NCI-H2227 treated with DMSO at 0.1 percent for 48 hours (cell line): ENCODE measurements at regions not wholly inside any gene's neighbourhood (a gene's known extent, or its start where the extent isn't known, plus 50 kb on each side); places are given as distances from the start of the nearest gene placed in this dataset.
"Not testable (repeated sequence)": the region's sequence is repeated elsewhere in the genome, so short reads cannot be mapped to it uniquely, and the experiment has no call there.

Source experiments
- DNase-seq: peaks from one replicate; lab custom pipeline; 2025; lab: John Stamatoyannopoulos, UW

DNA sequence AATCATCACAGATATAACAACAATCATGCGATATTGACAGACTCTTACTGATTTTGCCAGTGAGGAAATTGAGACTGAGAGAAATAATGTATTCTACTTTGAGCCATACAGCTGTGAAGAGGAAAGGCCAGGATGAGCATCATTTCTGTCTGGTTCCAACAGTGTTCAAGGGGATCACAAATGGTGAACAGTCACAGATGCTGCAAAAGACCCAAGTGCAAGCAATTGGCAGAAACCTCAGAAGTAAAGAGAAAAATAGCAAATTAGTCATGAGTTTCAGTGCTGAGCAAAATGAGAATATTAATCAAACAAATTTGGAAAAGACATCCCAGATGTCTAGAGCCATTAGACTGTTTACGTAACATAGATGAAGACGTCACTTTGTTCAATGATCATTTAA is 114.1 kb downstream of the RAB38 start:
- DNase-seq: no peak

DNA sequence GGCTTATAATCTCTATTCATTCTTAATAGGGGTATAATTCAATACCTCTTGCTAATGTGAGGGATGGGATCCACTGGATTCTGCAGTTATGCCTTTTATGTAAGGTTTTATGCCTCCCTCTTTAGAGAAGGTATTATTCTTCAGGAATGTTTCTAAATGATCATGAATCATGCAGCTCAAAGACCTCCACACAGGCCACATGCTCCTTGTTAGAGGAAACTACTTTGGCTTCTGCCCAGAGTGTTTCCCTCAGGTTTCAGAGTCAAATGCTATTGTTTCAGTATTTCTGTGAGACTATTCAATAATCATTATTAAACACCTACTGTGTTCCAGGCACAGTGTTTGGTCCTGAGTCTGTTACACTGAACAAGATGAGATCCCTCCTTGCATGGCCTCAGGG is 115.9 kb downstream of the RAB38 start:
- no peak for DNase-seq

DNA sequence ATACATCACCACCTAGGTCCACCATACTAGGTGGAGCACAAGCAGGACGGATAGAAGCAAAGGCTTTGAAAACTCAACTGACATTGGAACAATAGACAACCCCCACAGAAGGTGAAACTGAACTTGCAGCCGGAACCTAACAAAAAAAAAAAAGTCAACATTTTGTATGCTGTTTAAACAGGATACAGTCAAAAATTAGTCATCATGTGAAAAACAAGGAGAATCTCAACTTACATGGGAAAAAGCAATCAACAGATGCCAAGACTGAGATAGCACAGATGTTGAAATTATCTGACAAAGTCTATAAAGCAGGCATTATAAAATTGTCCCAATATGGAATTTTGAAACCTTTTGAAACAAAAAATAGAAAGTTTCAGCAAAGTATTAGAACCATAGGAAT is 123.8 kb downstream of the RAB38 start:
- no peak for DNase-seq

DNA sequence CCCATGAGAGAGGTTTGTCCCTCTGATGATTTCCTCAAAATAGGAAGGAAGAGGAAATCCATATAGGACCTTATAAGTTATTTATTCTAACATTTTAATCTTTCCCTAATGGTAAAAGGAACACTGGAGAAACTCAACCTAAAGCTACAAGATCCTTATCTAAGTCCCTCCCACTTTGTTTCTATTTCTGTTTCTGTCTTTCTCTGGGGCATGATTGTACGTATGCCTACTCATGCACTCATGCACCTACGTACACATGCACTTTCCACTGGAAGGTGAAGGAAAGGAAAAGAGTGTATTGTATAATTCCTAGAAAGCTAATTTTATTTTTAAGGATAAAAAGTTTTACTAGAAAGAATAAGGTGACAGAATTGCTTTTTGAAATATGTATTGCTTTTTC is 125.0 kb downstream of the RAB38 start:
- DNase-seq: no peak

DNA sequence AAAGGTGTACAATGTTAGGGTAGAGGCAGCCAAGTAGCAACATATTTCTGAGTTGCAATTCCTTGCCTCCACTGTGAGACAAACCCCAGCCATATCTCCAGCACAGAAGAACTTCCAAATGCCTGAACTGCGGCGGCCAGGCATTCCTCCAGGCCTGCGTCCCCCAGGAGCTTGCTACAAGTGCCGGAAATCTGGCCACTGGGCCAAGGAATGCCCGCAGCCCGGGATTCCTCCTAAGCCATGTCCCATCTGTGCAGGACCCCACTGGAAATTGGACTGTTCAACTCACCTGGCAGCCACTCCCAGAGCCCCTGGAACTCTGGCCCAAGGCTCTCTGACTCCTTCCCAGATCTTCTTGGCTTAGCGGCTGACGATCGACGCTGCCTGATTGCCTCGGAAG is 130.0 kb downstream of the RAB38 start:
- not testable (repeated sequence) for DNase-seq

DNA sequence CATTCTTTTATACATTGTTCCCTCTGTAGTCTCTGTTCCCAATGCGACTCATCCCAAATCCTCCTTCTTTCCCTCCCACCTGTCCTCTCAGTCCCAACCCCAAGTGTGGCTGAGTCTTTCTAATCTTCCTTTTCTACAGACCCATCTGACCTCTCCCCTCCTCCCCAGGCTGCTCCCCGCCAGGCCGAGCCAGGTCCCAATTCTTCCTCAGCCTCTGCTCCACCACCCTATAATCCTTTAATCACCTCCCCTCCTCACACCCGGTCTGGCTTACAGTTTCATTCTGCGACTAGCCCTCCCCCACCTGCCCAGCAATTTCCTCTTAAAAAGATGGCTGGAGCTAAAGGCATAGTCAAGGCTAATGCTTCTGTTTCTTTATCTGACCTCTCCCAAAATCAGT is 130.6 kb downstream of the RAB38 start:
- not testable (repeated sequence) for DNase-seq

DNA sequence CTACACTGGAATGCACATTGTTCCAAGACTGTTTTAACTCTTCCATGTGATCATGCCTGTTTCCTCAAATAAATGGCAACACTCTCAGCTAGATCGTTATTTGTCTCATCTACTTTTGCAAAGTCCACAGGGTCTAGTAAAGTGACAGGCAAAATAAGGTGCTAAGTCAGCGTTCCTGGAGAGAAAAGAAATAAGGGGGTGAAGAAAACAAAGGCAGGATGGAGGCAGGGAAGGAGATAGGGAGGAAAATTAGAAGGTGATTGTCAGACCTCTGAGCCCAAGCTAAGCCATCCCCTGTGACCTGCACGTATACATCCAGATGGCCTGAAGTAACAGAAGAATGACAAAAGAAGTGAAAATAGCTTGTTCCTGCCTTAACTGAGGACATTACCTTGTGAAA is 132.1 kb downstream of the RAB38 start:
- DNase-seq: no peak

DNA sequence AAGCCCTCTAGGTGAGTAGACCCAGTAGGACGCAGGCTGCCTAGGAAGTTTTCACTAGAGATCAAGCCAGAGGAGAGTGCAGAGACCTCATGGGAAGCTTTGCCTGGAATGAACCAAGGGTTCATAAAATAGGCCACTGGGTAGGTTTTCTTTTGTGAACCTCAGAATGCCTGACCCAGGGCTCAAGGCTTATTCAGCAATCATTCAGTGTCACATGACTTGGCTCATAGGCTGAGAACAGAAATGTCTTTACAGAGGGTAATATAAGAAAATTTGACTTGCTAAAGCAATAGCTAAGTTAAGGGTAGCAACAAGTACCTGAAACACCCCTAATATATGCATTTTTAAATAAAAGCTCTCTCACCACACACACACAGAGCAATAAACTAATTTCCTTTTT is 132.6 kb downstream of the RAB38 start:
- no peak for DNase-seq

DNA sequence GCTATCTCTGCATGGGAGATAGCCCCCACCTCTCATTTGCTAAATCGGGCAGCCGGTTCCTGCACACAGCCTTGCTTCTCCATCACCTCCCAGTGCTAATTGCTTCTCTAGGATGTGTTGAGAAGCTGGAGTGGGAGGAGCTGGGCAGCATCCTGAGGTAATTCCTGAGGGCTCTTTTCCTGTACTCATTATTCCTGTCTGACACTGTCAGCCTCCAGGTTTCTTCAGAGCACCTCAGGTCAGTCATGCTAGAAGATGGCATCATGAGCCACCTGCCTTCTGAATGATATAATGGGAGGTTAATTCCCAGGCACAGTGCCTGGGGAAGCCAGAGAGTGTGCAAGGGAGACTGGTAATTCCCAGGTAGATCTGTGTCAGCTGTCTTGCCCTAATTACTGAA is 133.0 kb downstream of the RAB38 start:
- DNase-seq: no peak

DNA sequence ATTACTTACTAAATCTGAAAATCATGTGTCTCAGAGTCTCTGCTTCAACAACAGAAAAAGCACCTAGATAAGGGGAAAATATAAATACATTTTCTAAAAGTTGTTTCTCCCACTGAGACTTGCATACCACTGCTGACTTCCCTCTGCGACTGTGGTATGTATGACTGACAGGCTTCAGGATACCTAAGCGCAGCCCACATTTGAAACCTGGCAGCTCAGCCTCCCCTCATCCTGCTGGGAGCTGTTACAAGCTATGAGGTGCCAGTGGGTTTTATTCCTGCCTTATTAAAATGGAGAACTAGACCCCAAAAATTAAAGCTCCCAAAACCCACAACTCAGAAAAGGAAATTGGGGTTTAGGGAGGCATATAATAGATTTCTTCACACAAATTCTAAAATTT is 133.6 kb downstream of the RAB38 start:
- DNase-seq: no peak

DNA sequence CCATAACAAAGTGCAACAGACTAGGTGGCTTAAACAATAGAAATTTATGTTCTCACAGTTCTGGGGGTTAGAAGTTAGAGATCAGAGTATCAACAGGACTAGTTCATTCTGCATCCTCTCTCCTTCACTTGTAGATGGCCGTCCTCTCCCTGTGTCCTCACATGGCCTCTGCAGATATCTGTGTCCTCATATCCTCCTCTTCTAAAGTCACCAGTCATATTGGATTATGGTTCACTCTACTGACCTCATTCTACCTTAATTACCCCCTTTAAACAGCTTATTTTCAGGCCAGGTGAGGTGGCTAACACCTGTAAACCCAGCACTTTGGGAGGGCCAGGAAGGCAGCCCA is 135.1 kb downstream of the RAB38 start:
- DNase-seq: no peak

DNA sequence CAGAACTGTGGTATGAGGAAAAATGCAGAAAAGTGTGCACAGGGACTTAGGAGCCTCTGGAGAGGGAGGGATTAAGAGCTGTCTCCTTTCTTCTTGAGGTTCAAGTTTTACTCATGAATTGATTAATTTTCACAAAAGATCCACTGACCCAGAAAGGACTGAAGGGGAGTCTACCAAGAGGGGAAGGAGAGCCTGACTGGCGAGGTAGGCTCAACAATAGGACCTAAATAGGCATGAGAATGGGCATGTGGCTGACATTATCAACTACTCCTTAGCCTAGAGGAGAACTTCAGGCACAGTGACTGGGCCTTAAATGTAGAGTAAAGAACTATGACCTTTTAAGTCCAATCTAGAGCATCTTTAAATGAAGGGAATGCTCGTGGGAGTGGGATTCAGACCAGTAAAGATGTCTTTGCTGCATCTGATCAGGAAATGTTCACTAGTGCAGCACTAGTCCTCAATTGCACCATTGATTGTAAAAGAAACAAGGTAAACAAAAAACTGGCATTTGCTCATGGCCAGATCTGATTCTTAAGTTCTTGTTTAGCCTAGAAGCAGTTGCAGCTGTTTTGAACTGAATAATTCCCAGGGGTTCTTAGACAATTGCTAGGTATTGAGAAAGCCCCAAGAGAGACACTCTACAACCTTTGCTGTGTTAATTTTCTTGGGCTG is 135.6 kb downstream of the RAB38 start:
- no peak for DNase-seq

DNA sequence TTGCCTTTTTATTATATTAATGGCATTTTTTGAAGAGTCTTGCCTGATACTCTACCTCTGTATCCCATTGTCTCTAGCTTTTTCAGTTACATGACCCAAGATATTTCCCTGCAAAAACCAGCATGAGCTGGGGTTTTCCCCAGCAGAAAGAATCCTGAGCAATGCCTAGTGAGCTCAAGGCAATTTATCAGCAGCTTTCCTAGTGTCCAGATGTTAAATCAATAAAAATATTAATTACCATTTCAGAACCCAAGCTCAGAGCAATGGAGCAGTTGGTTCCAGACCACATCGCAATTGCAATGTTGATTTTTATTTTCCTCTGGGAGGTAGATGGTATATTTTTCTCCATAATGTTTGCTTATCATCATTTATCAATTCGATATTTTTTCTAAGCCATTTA is 137.2 kb downstream of the RAB38 start:
- no peak for DNase-seq

DNA sequence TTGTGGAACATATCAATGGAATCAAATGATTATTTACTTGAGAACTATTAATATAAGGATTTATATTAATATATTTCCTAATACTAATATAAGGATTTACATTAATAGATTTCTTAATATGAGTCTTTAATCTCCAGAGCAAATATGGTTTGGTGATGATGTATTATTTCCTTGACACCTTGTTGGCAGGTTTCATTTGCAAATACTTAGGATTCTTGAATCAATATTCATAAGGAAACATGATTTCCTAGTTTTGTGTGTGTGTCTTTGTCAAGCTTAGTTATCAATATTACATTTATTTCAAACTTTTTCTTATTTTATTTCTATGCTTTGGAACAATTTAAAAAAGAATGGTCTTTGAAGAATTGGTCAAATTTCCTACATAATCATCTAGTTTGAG is 138.5 kb downstream of the RAB38 start:
- no peak for DNase-seq

DNA sequence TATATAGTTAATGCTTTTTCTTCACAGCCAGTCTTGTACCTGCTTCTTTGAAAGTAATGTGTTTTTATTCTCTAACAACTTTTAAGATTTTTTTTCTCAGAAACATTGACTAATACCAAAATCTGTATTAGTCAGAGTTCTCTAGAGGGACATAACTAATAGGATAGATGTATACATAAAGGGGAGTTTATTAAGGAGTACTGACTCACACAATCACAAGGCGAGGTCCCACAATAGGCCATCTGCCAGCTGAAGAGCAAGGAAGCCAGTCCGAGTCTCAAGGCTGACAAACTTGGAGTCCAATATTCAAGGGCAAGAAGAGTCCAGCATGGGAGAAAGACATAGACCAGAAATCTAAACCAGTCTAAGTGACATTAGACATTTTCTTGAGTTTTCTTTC is 140.0 kb downstream of the RAB38 start:
- no peak for DNase-seq

DNA sequence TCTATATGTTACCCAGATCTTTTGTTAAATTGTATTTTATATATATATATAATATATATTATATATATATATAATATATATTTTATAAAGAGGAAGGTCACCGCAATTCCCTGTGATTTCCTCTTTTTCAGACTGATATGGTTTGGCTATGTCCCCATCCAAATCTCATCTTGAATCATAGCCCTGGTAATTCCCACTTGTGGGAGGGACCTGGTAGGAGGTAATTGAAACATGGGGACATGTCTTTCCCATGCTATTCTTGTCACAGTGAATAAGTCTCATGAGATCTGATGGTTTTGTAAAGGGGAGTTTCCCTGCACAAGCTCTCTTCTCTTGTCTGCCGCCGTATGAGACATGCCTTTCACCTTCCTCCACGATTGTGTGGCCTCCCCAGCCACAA is 157.6 kb downstream of the RAB38 start:
- DNase-seq: no peak

DNA sequence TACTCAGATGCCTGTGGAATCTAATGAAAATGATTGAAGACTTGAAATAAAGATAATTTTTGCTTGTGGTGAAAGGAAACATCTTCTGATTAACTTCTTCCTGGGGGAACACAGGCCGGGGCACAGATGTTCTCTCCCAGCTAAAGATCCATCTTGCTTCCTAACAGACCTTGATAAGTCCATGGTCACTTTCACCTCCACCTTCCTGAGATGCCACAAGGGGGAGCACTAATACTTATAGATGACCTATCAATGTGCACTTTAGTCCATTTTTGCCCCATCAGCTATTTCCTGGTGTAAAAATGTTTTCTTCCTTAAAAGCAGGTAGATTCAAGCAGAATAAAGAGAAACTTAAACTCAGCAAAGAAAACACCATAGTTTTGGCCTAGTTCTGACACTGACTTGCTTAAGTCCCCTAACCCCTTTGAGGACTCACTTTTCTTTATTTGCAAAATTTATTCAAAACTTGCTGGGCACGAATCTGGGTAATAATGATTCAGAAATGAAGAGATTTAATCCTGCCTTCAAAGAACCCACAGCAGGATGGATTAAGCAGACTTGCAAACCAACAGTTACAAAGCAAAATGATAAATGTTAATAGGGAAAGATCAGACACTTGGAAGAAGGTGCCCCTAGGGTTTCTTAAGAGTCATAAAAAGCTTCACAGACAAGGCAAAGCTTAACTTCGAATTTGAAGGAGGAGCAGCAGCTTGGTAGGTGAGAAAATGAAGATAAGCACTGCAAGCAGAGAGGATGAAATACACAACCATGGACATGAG is 158.7 kb downstream of the RAB38 start:
- no peak for DNase-seq

DNA sequence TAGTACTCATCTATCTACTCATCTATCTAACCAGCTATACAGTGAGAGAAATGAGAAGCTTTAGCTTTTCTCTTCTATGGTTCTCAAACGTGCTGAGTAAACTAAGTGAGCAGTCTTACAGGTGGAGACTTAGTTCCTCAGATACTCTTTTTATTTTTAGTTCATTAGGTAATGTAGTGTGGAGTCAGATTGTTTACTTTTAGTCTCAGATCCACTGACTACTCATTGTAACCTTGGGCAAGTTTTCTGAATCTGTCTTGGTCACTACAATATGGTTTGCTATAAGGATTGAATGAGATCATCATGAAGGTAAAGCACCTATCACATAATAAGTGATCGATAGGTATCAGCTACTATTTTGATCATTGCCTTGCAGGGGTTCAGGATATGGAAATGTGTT is 160.1 kb downstream of the RAB38 start:
- no peak for DNase-seq

DNA sequence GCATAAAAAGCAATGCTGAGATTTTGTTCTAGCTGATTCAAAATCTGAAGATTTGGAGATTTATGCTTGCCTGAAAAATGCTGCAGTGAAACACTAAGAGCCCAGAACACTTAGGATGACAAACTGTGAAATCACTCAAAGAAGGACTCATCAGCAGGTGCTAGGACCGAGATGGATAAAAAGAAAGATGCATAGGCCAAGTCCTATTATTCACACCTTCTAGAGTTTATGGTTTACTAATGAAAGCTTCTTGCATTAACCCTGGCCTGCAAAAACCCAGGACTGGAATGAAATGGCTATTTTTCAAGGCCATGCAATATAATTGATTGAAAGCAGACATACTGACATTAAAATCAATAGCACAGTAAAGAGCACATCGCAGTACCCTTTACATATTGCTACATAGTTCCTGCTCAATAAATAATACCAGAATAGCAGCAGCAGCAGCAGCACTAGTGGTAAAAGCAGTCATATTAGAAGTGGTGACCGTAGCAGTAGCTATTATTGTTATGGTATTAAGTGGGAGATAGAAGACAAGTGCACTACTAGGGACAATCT is 161.7 kb downstream of the RAB38 start:
- DNase-seq: no peak

DNA sequence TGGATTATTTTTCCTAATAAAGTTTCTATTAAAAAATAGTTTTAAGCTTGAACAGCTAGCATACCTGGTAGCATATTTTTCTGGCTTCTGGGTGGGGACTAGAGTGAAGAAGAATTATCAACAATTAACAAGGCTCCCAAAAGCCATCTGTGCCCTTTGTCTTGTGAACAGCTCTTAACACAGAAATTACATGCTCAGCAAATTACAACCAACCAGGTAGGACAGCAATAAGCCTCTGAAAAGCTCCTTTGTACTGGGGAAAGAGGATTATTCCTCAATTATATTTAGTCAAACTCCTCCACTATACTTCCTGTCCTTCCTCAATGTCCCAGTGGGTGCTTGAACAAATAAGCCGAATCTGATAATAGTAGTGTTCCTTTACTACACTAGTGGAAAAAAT is 162.8 kb downstream of the RAB38 start:
- DNase-seq: no peak

DNA sequence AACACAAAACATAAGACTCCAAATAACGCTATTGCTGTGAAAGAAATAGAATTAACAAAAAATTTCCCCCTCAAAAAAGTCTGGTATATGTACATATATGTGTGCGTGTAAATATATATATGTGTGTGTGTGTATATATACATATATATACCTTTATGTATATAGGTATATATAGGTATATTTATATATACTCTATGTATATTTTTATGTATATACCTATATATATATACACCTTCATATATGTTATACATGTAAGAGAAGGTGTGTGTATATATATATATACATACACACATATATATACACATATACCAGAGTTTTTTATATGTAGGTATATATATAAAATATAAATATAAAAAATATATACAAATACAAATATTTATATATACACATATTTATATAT is 199.2 kb downstream of the RAB38 start:
- no peak for DNase-seq

DNA sequence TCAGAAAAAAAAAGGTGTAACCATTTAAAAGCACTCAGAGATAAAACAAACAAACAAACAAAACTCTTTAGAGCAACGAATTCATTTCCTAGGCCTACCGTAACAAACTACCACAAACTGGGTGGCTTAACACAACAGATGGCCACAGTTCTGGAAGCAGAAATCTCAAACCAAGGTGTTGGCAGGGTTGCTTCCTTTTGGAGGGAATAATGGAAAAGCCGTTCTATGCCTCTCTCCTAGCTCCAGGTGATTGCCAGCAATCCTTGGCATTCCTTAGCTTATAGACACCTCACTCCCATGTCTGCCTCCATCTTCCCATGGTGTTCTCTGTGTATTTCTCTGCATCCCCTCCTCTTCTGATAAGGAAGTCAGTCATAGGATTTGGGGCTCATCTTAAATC is 200.4 kb downstream of the RAB38 start:
- no peak for DNase-seq

DNA sequence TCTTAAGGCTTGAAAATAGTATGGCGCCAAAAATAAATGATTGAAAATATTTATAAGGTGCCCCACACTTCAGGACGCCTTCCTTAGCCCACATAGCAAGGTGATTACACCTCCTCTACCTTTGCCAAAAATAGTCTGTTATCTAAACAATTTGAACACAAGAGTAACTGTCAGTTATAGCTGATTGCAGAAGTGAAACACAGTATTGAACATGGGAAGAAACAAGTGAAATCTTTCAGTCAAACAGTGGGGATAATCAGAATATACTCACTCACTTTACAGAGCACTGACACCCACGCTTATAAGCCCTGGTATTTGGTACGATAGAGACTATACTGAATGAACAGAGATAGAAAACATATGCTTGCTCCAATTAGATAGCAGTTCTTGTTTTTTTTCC is 203.1 kb downstream of the RAB38 start:
- DNase-seq: no peak

DNA sequence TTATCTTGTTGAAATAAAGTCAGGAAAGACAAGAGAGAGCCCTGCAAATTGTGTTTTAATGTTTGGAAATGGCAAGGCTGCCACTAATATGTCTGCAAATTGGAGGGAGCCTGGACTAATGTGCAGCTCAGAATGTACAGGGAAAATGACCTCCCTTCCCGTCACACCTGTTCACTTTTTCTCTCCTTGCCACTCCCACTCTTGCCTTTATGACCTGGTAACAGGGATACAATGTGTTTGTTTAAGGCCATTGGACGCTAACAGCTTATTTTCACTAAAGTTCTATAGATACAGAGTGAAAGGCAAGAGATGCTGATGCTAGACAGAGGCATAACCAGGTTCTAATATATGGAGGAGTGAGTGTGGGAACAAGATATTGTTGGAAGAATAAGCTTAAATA is 203.9 kb downstream of the RAB38 start:
- no peak for DNase-seq
